ENCODE measurements at regions not wholly inside any gene's neighbourhood (a gene's known extent, or its start where the extent isn't known, plus 50 kb on each side); places are given as distances from the start of the nearest gene placed in this dataset.

- POLR2A ChIA-PET: no interaction called here
- CTCF ChIA-PET (ENCODE audit: low intra/inter-chr PET ratio, low total read pairs): no interaction called here
- Histone ChIP-seq H3K4me1 (ENCODE audit: insufficient read depth, low read length) (no peaks in the 10 kb centered on the region), H3K4me2 (ENCODE audit: low read depth, low read length) (no peak overlapping the region), H2AFZ (ENCODE audit: low read length) (no peak overlapping the region), H4K20me1 (ENCODE audit: insufficient read depth, low read length) (no peaks in the 10 kb centered on the region), H3K9ac (ENCODE audit: insufficient read depth, low read depth, low read length) (no peak overlapping the region), H3K36me3 (replicated peaks in 1 of 2; ENCODE audit: control insufficient read depth in 1 of 2, insufficient read depth in 2 of 2, low read length in 2 of 2) (no peaks in the 10 kb centered on the region), H3K27me3 (ENCODE audit: control insufficient read depth in 1 of 2, insufficient read depth in 2 of 2, low read length in 2 of 2) (no peaks in the 10 kb centered on the region; a peak in 1 of 5 replicates), H3K27ac (ENCODE audit: extremely low read length, insufficient read depth, low read length) (no peak overlapping the region), H3K79me2 (ENCODE audit: insufficient read depth, low read length) (no peaks in the 10 kb centered on the region), H3K4me3 (replicated peaks in 1 of 3; ENCODE audit: insufficient read depth in 1 of 3, low read depth in 2 of 3, low read length in 3 of 3) (no peak overlapping the region), H3K9me3 (ENCODE audit: low read length) (peaks cover 5% of the 10 kb centered on the region; the same call in 1 of the 2 replicates)
- 47% methylated on average over 2 of the region's 2 CpGs for WGBS (ENCODE audit: low lambda C conversion rate)
- FAIRE-seq (no peak), DNase-seq (ENCODE audit: low spot score) (no peak), ATAC-seq (no peak)
- TF ChIP-seq KLF16 (CRISPR knock-in tag; IDR thresholded peaks at IDR 0.05) (no peak), THYN1 (CRISPR knock-in tag; IDR thresholded peaks at IDR 0.05; ENCODE audit: borderline replicate concordance, low read depth) (no peak), POLR2G (IDR thresholded peaks at IDR 0.05; ENCODE audit: low read depth, low read length) (no peak), ATF5 (CRISPR knock-in tag; IDR thresholded peaks at IDR 0.05; ENCODE audit: low read depth) (no peak), CEBPB (IDR thresholded peaks at IDR 0.05; ENCODE audit: borderline replicate concordance, low read depth, low read length) (no peak), ZNF512B (CRISPR knock-in tag; IDR thresholded peaks at IDR 0.05; ENCODE audit: borderline replicate concordance) (no peak), CC2D1A (CRISPR knock-in tag; IDR thresholded peaks at IDR 0.05) (no peak), ZBTB7A (CRISPR knock-in tag; IDR thresholded peaks at IDR 0.05) (no peak), SMARCC2 (IDR thresholded peaks at IDR 0.05) (no peak), ZNF343 (CRISPR knock-in tag; IDR thresholded peaks at IDR 0.05) (no peak), RBM39 (IDR thresholded peaks at IDR 0.05; ENCODE audit: low read depth, low read length, poor library complexity, severe bottlenecking) (no peak), POLR2AphosphoS5 (IDR thresholded peaks at IDR 0.05; ENCODE audit: low read depth, low read length) (no peak), CENPBD1 (CRISPR knock-in tag; IDR thresholded peaks at IDR 0.05; ENCODE audit: borderline replicate concordance, low read depth) (no peak)
- no TSS peak for BruUV-seq (replicated peaks)
- in situ Hi-C loops (cut with HindIII; ENCODE audit: extremely low pct_ligation_motif_present, low pct_unique_long_range_greater_than_20kb): no loop called here
- intact Hi-C loops (cut with micrococcal nuclease; ENCODE audit: unreplicated experiment): no loop called here
Observed at GRCh38 chr2:126344493-126344892, 311.5 kb upstream of the GYPC start.

Measured in HepG2 (cell line).